Muscle of leg (tissue), 3 donors: ENCODE measurements at regions not wholly inside any gene's neighbourhood (a gene's known extent, or its start where the extent isn't known, plus 50 kb on each side); places are given as distances from the start of the nearest gene placed in this dataset.

ENCODE experiments used
- DNase-seq: peaks from one replicate; pipeline ENCODE4 v3.0.0; 2013
- H3K27ac ChIP-seq: one replicate; pipeline ENCODE4 v1.5.1; 2013; ENCODE audit warnings: mild to moderate bottlenecking, low read length, control low read depth
- H3K27me3 ChIP-seq: one replicate; pipeline ENCODE4 v1.6.1; 2013; ENCODE audit warnings: low read length; ENCODE audit not compliant: control insufficient read depth, insufficient read depth
- H3K36me3 ChIP-seq: one replicate; pipeline ENCODE4 v1.6.1; 2013; ENCODE audit warnings: low read length; ENCODE audit not compliant: control insufficient read depth, insufficient read depth
- H3K4me1 ChIP-seq: one replicate; pipeline ENCODE4 v1.6.1; 2013; ENCODE audit warnings: low read length; ENCODE audit not compliant: control insufficient read depth, insufficient read depth
- H3K4me3 ChIP-seq: one replicate; pipeline ENCODE4 v1.5.1; 2013; ENCODE audit warnings: low read length, control low read depth
- H3K9me3 ChIP-seq: replicated peaks from 2 replicates; pipeline ENCODE4 v1.6.1; 2013; ENCODE audit warnings: low read depth, low read length; ENCODE audit not compliant: control insufficient read depth
- WGBS: methylation state at CpG from one replicate; pipeline ENCODE4 v1.1.5; 2013; ENCODE audit warnings: missing lambda C conversion rate; ENCODE audit not compliant: insufficient coverage; 5-methylcytosine and 5-hydroxymethylcytosine counted together

GRCh38 chr15:29900237-29901189 is 78.2 kb upstream of the TJP1 start:
- Histone ChIP-seq H3K27ac (no peak overlapping the region), H3K4me1 (no peaks in the 10 kb centered on the region), H3K9me3 (no peaks in the 10 kb centered on the region), H3K4me3 (no peak overlapping the region), H3K36me3 (no peaks in the 10 kb centered on the region), H3K27me3 (no peaks in the 10 kb centered on the region)
- DNase-seq = no peak
- WGBS = 83% methylated on average over 3 of the region's 7 CpGs

- WGBS = no CpG with 5 or more reads among the region's 2 CpGs
- H3K4me3 ChIP-seq = no peak overlapping the region
- no peak overlapping the region for H3K27ac ChIP-seq
- H3K36me3 ChIP-seq = no peaks in the 10 kb centered on the region
- H3K9me3 ChIP-seq = no peaks in the 10 kb centered on the region
- DNase-seq = no peak
- peaks cover 1% of the 10 kb centered on the region for H3K4me1 ChIP-seq
- H3K27me3 ChIP-seq = no peaks in the 10 kb centered on the region
These were observed 73.8 kb upstream of the TJP1 start for GRCh38 chr15:29896062-29896461.

- no peaks in the 10 kb centered on the region for H3K9me3 ChIP-seq
- H3K36me3 ChIP-seq = no peaks in the 10 kb centered on the region
- H3K27me3 ChIP-seq = no peaks in the 10 kb centered on the region
- DNase-seq = no peak
- 60% methylated on average over 1 of the region's 2 CpGs for WGBS
- no peak overlapping the region for H3K4me3 ChIP-seq
- peak overlapping the region; percentile 7 for H3K27ac ChIP-seq
- H3K4me1 ChIP-seq = peaks cover 18% of the 10 kb centered on the region
These were observed 68.8 kb upstream of the TJP1 start for GRCh38 chr15:29891096-29891457.

GRCh38 chr15:29890336-29891095 is 68.2 kb upstream of the TJP1 start:
- Histone ChIP-seq H3K27me3 (no peaks in the 10 kb centered on the region), H3K4me3 (no peak overlapping the region), H3K27ac (peak overlapping the region; percentile 76), H3K9me3 (no peaks in the 10 kb centered on the region), H3K4me1 (peaks cover 18% of the 10 kb centered on the region), H3K36me3 (no peaks in the 10 kb centered on the region)
- DNase-seq = peak; percentile 67
- 18% methylated on average over 4 of the region's 6 CpGs for WGBS

- peaks cover 21% of the 10 kb centered on the region for H3K4me1 ChIP-seq
- H3K4me3 ChIP-seq = no peak overlapping the region
- peak overlapping the region; percentile 76 for H3K27ac ChIP-seq
- H3K27me3 ChIP-seq = no peaks in the 10 kb centered on the region
- DNase-seq = no peak
- WGBS = 37% methylated on average over 3 of the region's 11 CpGs
- H3K9me3 ChIP-seq = no peaks in the 10 kb centered on the region
- no peaks in the 10 kb centered on the region for H3K36me3 ChIP-seq
These were observed 67.5 kb upstream of the TJP1 start for GRCh38 chr15:29889542-29890329.

- H3K9me3 ChIP-seq = no peaks in the 10 kb centered on the region
- DNase-seq = peak; percentile 19
- H3K4me3 ChIP-seq = no peak overlapping the region
- no peak overlapping the region for H3K27ac ChIP-seq
- peaks cover 21% of the 10 kb centered on the region for H3K4me1 ChIP-seq
- H3K36me3 ChIP-seq = no peaks in the 10 kb centered on the region
- 44% methylated on average over 4 of the region's 5 CpGs for WGBS
- no peaks in the 10 kb centered on the region for H3K27me3 ChIP-seq
These were observed 66.4 kb upstream of the TJP1 start for GRCh38 chr15:29888646-29889045.

GRCh38 chr15:29887721-29888120 is 65.5 kb upstream of the TJP1 start:
- Histone ChIP-seq H3K9me3 (no peaks in the 10 kb centered on the region), H3K27ac (no peak overlapping the region), H3K36me3 (no peaks in the 10 kb centered on the region), H3K27me3 (no peaks in the 10 kb centered on the region), H3K4me3 (no peak overlapping the region), H3K4me1 (peaks cover 21% of the 10 kb centered on the region)
- WGBS = no CpG with 5 or more reads among the region's 2 CpGs
- peak; percentile 44 for DNase-seq

GRCh38 chr15:29885183-29885582 is 62.9 kb upstream of the TJP1 start:
- no peak for DNase-seq
- WGBS = no CpG with 5 or more reads among the region's 3 CpGs
- H3K4me1 ChIP-seq = peaks cover 17% of the 10 kb centered on the region
- no peak overlapping the region for H3K27ac ChIP-seq
- H3K36me3 ChIP-seq = no peaks in the 10 kb centered on the region
- no peaks in the 10 kb centered on the region for H3K9me3 ChIP-seq
- no peaks in the 10 kb centered on the region for H3K27me3 ChIP-seq
- H3K4me3 ChIP-seq = no peak overlapping the region

- no peaks in the 10 kb centered on the region for H3K27me3 ChIP-seq
- WGBS = no CpG with 5 or more reads among the region's 3 CpGs
- peaks cover 5% of the 10 kb centered on the region for H3K4me1 ChIP-seq
- no peak overlapping the region for H3K27ac ChIP-seq
- no peaks in the 10 kb centered on the region for H3K9me3 ChIP-seq
- H3K36me3 ChIP-seq = no peaks in the 10 kb centered on the region
- no peak overlapping the region for H3K4me3 ChIP-seq
- DNase-seq = no peak
These were observed 60.9 kb upstream of the TJP1 start for GRCh38 chr15:29883126-29883525.

GRCh38 chr15:29880886-29881285 is 58.6 kb upstream of the TJP1 start:
- H3K27ac ChIP-seq = no peak overlapping the region
- H3K36me3 ChIP-seq = no peaks in the 10 kb centered on the region
- no peaks in the 10 kb centered on the region for H3K27me3 ChIP-seq
- H3K9me3 ChIP-seq = no peaks in the 10 kb centered on the region
- DNase-seq = no peak
- H3K4me1 ChIP-seq = peaks cover 5% of the 10 kb centered on the region
- H3K4me3 ChIP-seq = no peak overlapping the region
- WGBS = no CpG with 5 or more reads among the region's 4 CpGs
